ENCODE measurements at regions not wholly inside any gene's neighbourhood (a gene's known extent, or its start where the extent isn't known, plus 50 kb on each side); places are given as distances from the start of the nearest gene placed in this dataset.

- ChIA-PET POLR2A (no interaction called here), CTCF (interaction anchor here (1.7 kb wide), 1 partner anchor 352 kb away, joined by 3 read pairs; no protein-coding TSS in a partner anchor)
- H3K4me2 ChIP-seq (ENCODE audit: insufficient read depth, low read length): no peak overlapping the region
- H3K4me1 ChIP-seq (ENCODE audit: control insufficient read depth, extremely low read depth, insufficient read depth, low read length): peaks cover 6% of the 10 kb centered on the region
- no peak overlapping the region for H3K27ac ChIP-seq (ENCODE audit: insufficient read depth, low read depth, low read length)
- BruUV-seq (replicated peaks): no TSS peak
- H3K4me3 ChIP-seq (replicated peaks in 1 of 3; ENCODE audit: insufficient read depth in 1 of 3, low read depth in 1 of 3, low read length in 3 of 3): no peak overlapping the region
- no peak for DNase-seq (ENCODE audit: low read depth, low spot score)
- FAIRE-seq: no peak
- no peaks in the 10 kb centered on the region for H3K79me2 ChIP-seq (ENCODE audit: control insufficient read depth, insufficient read depth, low read length)
- H3K36me3 ChIP-seq (ENCODE audit: control insufficient read depth in 2 of 2, extremely low read depth in 1 of 2, insufficient read depth in 2 of 2, low read length in 2 of 2): no peaks in the 10 kb centered on the region
- no peaks in the 10 kb centered on the region for H4K20me1 ChIP-seq (replicated peaks; ENCODE audit: control insufficient read depth, extremely low read depth, insufficient read depth, low read length)
- no peak overlapping the region for H2AFZ ChIP-seq (ENCODE audit: low read depth, low read length)
- no peaks in the 10 kb centered on the region for H3K27me3 ChIP-seq (ENCODE audit: control insufficient read depth in 2 of 2, insufficient read depth in 2 of 2, low read length in 2 of 2)
- dilution Hi-C loops (cut with MboI; ENCODE audit: extremely low pct_ligation_motif_present, low sequenced_read_pairs): no loop called here
- no peaks in the 10 kb centered on the region for H3K9me1 ChIP-seq (replicated peaks; ENCODE audit: control insufficient read depth, extremely low read depth, insufficient read depth, low read length)
- TF ChIP-seq JUN (IDR thresholded peaks at IDR 0.05; ENCODE audit: borderline replicate concordance, insufficient read depth, insufficient read length, low read depth) (no peak), EZH2 (IDR thresholded peaks at IDR 0.05; ENCODE audit: borderline replicate concordance, low read depth, low read length, severe bottlenecking) (no peak), MYC (IDR thresholded peaks at IDR 0.05; ENCODE audit: low read depth, low read length) (no peak), POLR2AphosphoS5 (IDR thresholded peaks at IDR 0.05; ENCODE audit: insufficient read depth, low read depth, low read length) (no peak), CTCF (IDR thresholded peaks at IDR 0.05; ENCODE audit: extremely low read depth in 1 of 2, insufficient read depth in 1 of 2, low read depth in 1 of 2, low read length in 2 of 2) (no peak), POLR2A (IDR thresholded peaks at IDR 0.05; ENCODE audit: low read depth, low read length) (no peak), FOS (IDR thresholded peaks at IDR 0.05; ENCODE audit: borderline replicate concordance, insufficient read depth, low read length) (no peak), GATA2 (IDR thresholded peaks at IDR 0.05; ENCODE audit: insufficient read depth, insufficient read length, low read depth, low read length) (no peak), MAX (IDR thresholded peaks at IDR 0.05; ENCODE audit: insufficient read depth, insufficient read length) (no peak)
- no peak overlapping the region for H3K9ac ChIP-seq (replicated peaks; ENCODE audit: extremely low read depth, insufficient read depth, low read length)
- intact Hi-C loops (cut with micrococcal nuclease): loop anchor here (5.0 kb wide), 2 partner anchors 255 to 360 kb away; no protein-coding TSS in a partner anchor
- H3K9me3 ChIP-seq (replicated peaks; ENCODE audit: control insufficient read depth, insufficient read depth, low read length): no peaks in the 10 kb centered on the region
Observed at GRCh38 chr18:40157120-40157519, 1797.9 kb upstream of the PIK3C3 start.

Data from endothelial cell of umbilical vein (primary cell).